ENCODE measurements at regions not wholly inside any gene's neighbourhood (a gene's known extent, or its start where the extent isn't known, plus 50 kb on each side); places are given as distances from the start of the nearest gene placed in this dataset.

- WGBS (ENCODE audit: insufficient coverage), result no CpG with 5 or more reads among the region's 4 CpGs
Measured at GRCh38 chr2:48250474-48250844, 64.0 kb upstream of the FOXN2 start.

GRCh38 chr2:48250943-48251342, 63.5 kb upstream of the FOXN2 start:
- WGBS (ENCODE audit: insufficient coverage), result no CpG with 5 or more reads among the region's 3 CpGs
- POLR2A ChIA-PET, result no interaction called here

More at GRCh38 chr2:48250474-48250844, 64.0 kb upstream of the FOXN2 start:
- no peak overlapping the region for H3K4me3 Mint-ChIP-seq
- Histone ChIP-seq H3K4me3 (ENCODE audit: control insufficient read depth in 1 of 2, extremely low read depth in 1 of 2, low read length in 1 of 2) (no peak overlapping the region), H3K36me3 (ENCODE audit: control insufficient read depth in 2 of 2, extremely low read depth in 1 of 2, insufficient read depth in 1 of 2, low read length in 1 of 2) (no peaks in the 10 kb centered on the region), H3K9me3 (no peaks in the 10 kb centered on the region), H3K27ac (ENCODE audit: low read length) (no peak overlapping the region), H3K4me1 (ENCODE audit: control insufficient read depth in 1 of 2, extremely low read depth in 1 of 2, insufficient read depth in 2 of 2, low read length in 2 of 2) (no peaks in the 10 kb centered on the region), H3K27me3 (replicated peaks in 1 of 2; ENCODE audit: control insufficient read depth in 2 of 2, extremely low read depth in 1 of 2, insufficient read depth in 2 of 2, low read length in 1 of 2) (no peaks in the 10 kb centered on the region)
- peaks cover 0 to 3% (median 0%) of the 10 kb centered on the region in 3 donors for H3K4me1 Mint-ChIP-seq
- CTCF ChIA-PET, result no interaction called here
- DNase-seq, result no peak
- no peak for ATAC-seq (replicated peaks in 1 of 4)
- H3K27me3 Mint-ChIP-seq, result no peaks in the 10 kb centered on the region
- POLR2A ChIA-PET, result no interaction called here
- no peaks in the 10 kb centered on the region for H3K9me3 Mint-ChIP-seq
- H3K36me3 Mint-ChIP-seq, result no peaks in the 10 kb centered on the region
- H3K27ac Mint-ChIP-seq, result no peak overlapping the region

DNA sequence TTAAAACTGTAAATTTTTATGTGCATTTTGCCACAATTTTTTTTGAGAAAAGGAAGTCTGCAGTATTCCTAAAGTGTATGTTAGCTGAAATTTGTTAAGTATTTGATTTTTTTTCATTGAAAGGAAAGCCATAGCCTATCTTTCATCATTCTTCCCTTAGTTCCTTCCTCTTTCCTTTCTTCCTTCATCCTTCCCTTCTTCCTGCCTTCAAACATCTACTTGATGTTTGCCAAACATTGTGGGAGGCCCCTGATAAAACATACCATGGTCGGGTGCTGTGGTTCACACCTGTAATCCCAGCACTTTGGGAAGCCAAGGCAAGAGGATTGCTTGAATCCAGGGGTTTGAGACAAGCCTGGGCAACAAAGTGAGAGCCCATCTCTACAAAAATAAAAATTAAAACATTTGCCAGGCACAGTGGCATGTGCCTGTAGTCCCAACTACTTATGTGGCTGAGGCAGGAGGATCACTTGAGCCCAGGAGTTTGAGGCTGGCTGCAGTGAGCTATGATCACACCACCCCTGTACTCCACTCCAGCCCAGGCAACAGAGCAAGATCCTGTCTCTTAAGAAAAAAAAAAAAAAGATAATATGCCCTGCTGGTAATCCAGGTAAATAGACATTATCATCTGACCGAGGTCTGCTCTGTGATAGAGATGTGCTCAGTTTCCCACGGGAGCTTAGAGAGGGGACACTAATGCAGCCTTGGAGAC, 62.9 kb upstream of the FOXN2 start:
- ChIA-PET CTCF (interaction anchor here in 1 of 2 donors (0.6 kb wide), 1 partner anchor 123 kb away, joined by 3 read pairs; no protein-coding TSS in a partner anchor), POLR2A (no interaction called here)
- DNase-seq (no peak), ATAC-seq (replicated peaks in 1 of 4) (no peak)
- 75% methylated on average over 2 of the region's 3 CpGs for WGBS (ENCODE audit: insufficient coverage)
- Mint-ChIP-seq H3K4me1 (peaks cover 0 to 3% (median 0%) of the 10 kb centered on the region in 3 donors), H3K27me3 (no peaks in the 10 kb centered on the region), H3K27ac (no peak overlapping the region), H3K9me3 (no peaks in the 10 kb centered on the region), H3K36me3 (no peaks in the 10 kb centered on the region), H3K4me3 (no peak overlapping the region)
- Histone ChIP-seq H3K27ac (ENCODE audit: low read length) (no peak overlapping the region), H3K9me3 (no peaks in the 10 kb centered on the region), H3K36me3 (ENCODE audit: control insufficient read depth in 2 of 2, extremely low read depth in 1 of 2, insufficient read depth in 1 of 2, low read length in 1 of 2) (no peaks in the 10 kb centered on the region), H3K27me3 (replicated peaks in 1 of 2; ENCODE audit: control insufficient read depth in 2 of 2, extremely low read depth in 1 of 2, insufficient read depth in 2 of 2, low read length in 1 of 2) (no peaks in the 10 kb centered on the region), H3K4me3 (ENCODE audit: control insufficient read depth in 1 of 2, extremely low read depth in 1 of 2, low read length in 1 of 2) (no peak overlapping the region), H3K4me1 (ENCODE audit: control insufficient read depth in 1 of 2, extremely low read depth in 1 of 2, insufficient read depth in 2 of 2, low read length in 2 of 2) (no peaks in the 10 kb centered on the region)

More at GRCh38 chr2:48250943-48251342, 63.5 kb upstream of the FOXN2 start:
- Histone ChIP-seq H3K36me3 (ENCODE audit: control insufficient read depth in 2 of 2, extremely low read depth in 1 of 2, insufficient read depth in 1 of 2, low read length in 1 of 2) (no peaks in the 10 kb centered on the region), H3K27ac (ENCODE audit: low read length) (no peak overlapping the region), H3K9me3 (no peaks in the 10 kb centered on the region), H3K4me3 (ENCODE audit: control insufficient read depth in 1 of 2, extremely low read depth in 1 of 2, low read length in 1 of 2) (no peak overlapping the region), H3K27me3 (replicated peaks in 1 of 2; ENCODE audit: control insufficient read depth in 2 of 2, extremely low read depth in 1 of 2, insufficient read depth in 2 of 2, low read length in 1 of 2) (no peaks in the 10 kb centered on the region), H3K4me1 (ENCODE audit: control insufficient read depth in 1 of 2, extremely low read depth in 1 of 2, insufficient read depth in 2 of 2, low read length in 2 of 2) (no peaks in the 10 kb centered on the region)
- H3K4me1 Mint-ChIP-seq, result peaks cover 0 to 3% (median 0%) of the 10 kb centered on the region in 3 donors
- no peaks in the 10 kb centered on the region for H3K9me3 Mint-ChIP-seq
- DNase-seq, result no peak
- no peak for ATAC-seq (replicated peaks in 1 of 4)
- no peaks in the 10 kb centered on the region for H3K27me3 Mint-ChIP-seq
- H3K36me3 Mint-ChIP-seq, result no peaks in the 10 kb centered on the region
- H3K27ac Mint-ChIP-seq, result no peak overlapping the region
- H3K4me3 Mint-ChIP-seq, result no peak overlapping the region
- CTCF ChIA-PET, result interaction anchor here in 1 of 2 donors (0.6 kb wide), 1 partner anchor 122 kb away, joined by 3 read pairs; no protein-coding TSS in a partner anchor

DNA sequence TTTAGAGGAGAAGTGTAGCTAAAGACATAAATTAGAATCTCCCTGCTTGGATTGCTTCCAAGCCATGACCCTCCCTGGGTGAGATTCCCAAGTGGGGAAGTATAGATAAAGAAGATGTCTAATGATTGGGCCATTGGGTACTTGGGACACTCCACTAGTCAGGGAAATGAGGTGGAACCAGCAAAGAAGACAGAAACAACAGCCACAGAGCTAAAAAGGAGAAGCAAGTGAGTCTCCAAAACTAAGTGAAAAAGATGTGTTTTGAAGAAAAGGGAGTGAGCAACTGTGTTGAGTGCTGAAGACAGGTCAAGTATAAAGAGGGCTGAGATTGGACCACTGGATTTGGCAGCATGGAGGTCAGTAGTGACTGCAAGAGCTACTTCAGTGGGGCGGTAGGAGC, 61.2 kb upstream of the FOXN2 start:
- Mint-ChIP-seq H3K27ac (no peak overlapping the region), H3K36me3 (no peaks in the 10 kb centered on the region), H3K4me1 (peaks cover 0 to 3% (median 0%) of the 10 kb centered on the region in 3 donors), H3K9me3 (no peaks in the 10 kb centered on the region), H3K27me3 (no peaks in the 10 kb centered on the region), H3K4me3 (no peak overlapping the region)
- no peaks in the 10 kb centered on the region for H3K4me1 ChIP-seq (ENCODE audit: control insufficient read depth in 1 of 2, extremely low read depth in 1 of 2, insufficient read depth in 2 of 2, low read length in 2 of 2)
- H3K4me3 ChIP-seq (ENCODE audit: control insufficient read depth in 1 of 2, extremely low read depth in 1 of 2, low read length in 1 of 2), result no peak overlapping the region
- no CpG with 5 or more reads among the region's 1 CpG for WGBS (ENCODE audit: insufficient coverage)
- H3K27me3 ChIP-seq (replicated peaks in 1 of 2; ENCODE audit: control insufficient read depth in 2 of 2, extremely low read depth in 1 of 2, insufficient read depth in 2 of 2, low read length in 1 of 2), result no peaks in the 10 kb centered on the region
- CTCF ChIA-PET, result no interaction called here
- DNase-seq (no peak), ATAC-seq (replicated peaks in 1 of 4) (no peak)
- POLR2A ChIA-PET, result interaction anchor here in 1 of 2 donors (0.6 kb wide), 1 partner anchor 14 kb away, joined by 8 read pairs; no protein-coding TSS in a partner anchor
- no peaks in the 10 kb centered on the region for H3K9me3 ChIP-seq
- no peak overlapping the region for H3K27ac ChIP-seq (ENCODE audit: low read length)
- no peaks in the 10 kb centered on the region for H3K36me3 ChIP-seq (ENCODE audit: control insufficient read depth in 2 of 2, extremely low read depth in 1 of 2, insufficient read depth in 1 of 2, low read length in 1 of 2)

DNA sequence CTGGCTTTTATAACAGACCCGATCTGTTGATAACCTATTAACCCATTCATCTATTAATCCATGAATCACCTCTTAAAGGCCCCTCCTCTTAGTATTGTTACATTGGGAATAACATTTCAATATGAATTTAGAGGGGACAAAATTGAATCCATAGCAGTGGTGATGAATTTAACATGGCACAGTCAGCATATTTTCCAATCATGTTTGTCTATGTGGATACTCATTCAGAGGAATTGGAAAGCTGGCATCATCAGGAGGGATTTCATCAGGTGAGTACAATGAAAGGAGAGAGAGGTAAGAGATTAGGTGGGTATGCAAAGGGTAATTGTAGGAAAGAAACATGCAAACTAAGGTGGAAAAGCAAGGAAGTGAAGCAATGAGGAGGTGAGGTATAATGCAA, 59.6 kb upstream of the FOXN2 start:
- ChIA-PET POLR2A (no interaction called here), CTCF (no interaction called here)
- H3K4me1 Mint-ChIP-seq, result peaks cover 0 to 3% (median 0%) of the 10 kb centered on the region in 3 donors
- Histone ChIP-seq H3K9me3 (no peaks in the 10 kb centered on the region), H3K4me1 (ENCODE audit: control insufficient read depth in 1 of 2, extremely low read depth in 1 of 2, insufficient read depth in 2 of 2, low read length in 2 of 2) (no peaks in the 10 kb centered on the region), H3K27ac (ENCODE audit: low read length) (no peak overlapping the region), H3K27me3 (replicated peaks in 1 of 2; ENCODE audit: control insufficient read depth in 2 of 2, extremely low read depth in 1 of 2, insufficient read depth in 2 of 2, low read length in 1 of 2) (no peaks in the 10 kb centered on the region), H3K4me3 (ENCODE audit: control insufficient read depth in 1 of 2, extremely low read depth in 1 of 2, low read length in 1 of 2) (no peak overlapping the region), H3K36me3 (ENCODE audit: control insufficient read depth in 2 of 2, extremely low read depth in 1 of 2, insufficient read depth in 1 of 2, low read length in 1 of 2) (no peaks in the 10 kb centered on the region)
- H3K27me3 Mint-ChIP-seq, result no peaks in the 10 kb centered on the region
- no peaks in the 10 kb centered on the region for H3K9me3 Mint-ChIP-seq
- WGBS (ENCODE audit: insufficient coverage), result no CpG with 5 or more reads among the region's 1 CpG
- ATAC-seq (replicated peaks in 1 of 4) (no peak), DNase-seq (no peak)
- no peak overlapping the region for H3K4me3 Mint-ChIP-seq
- H3K36me3 Mint-ChIP-seq, result no peaks in the 10 kb centered on the region
- H3K27ac Mint-ChIP-seq, result no peak overlapping the region

- CTCF ChIA-PET, result no interaction called here
- no peak overlapping the region for H3K27ac ChIP-seq (ENCODE audit: low read length)
- DNase-seq (no peak), ATAC-seq (replicated peaks in 1 of 4) (no peak)
- no peaks in the 10 kb centered on the region for H3K4me1 ChIP-seq (ENCODE audit: control insufficient read depth in 1 of 2, extremely low read depth in 1 of 2, insufficient read depth in 2 of 2, low read length in 2 of 2)
- H3K27me3 ChIP-seq (replicated peaks in 1 of 2; ENCODE audit: control insufficient read depth in 2 of 2, extremely low read depth in 1 of 2, insufficient read depth in 2 of 2, low read length in 1 of 2), result no peaks in the 10 kb centered on the region
- Mint-ChIP-seq H3K36me3 (no peaks in the 10 kb centered on the region), H3K9me3 (no peaks in the 10 kb centered on the region), H3K4me1 (no peaks in the 10 kb centered on the region), H3K27me3 (no peaks in the 10 kb centered on the region), H3K4me3 (no peak overlapping the region), H3K27ac (no peak overlapping the region)
- no peak overlapping the region for H3K4me3 ChIP-seq (ENCODE audit: control insufficient read depth in 1 of 2, extremely low read depth in 1 of 2, low read length in 1 of 2)
- POLR2A ChIA-PET, result no interaction called here
- H3K36me3 ChIP-seq (ENCODE audit: control insufficient read depth in 2 of 2, extremely low read depth in 1 of 2, insufficient read depth in 1 of 2, low read length in 1 of 2), result no peaks in the 10 kb centered on the region
- WGBS (ENCODE audit: insufficient coverage), result no CpG with 5 or more reads among the region's 2 CpGs
- no peaks in the 10 kb centered on the region for H3K9me3 ChIP-seq
Measured at GRCh38 chr2:48257456-48257855, 57.0 kb upstream of the FOXN2 start.

All from T-cell (primary cell).